Lower leg skin (tissue), 3 donors: ENCODE measurements at regions not wholly inside any gene's neighbourhood (a gene's known extent, or its start where the extent isn't known, plus 50 kb on each side); places are given as distances from the start of the nearest gene placed in this dataset.

Experiments
- POLR2A ChIP-seq, 2 donors: fragments of 450-650 bp; IDR thresholded peaks; one replicate each; pipeline ENCODE4 v1.6.1; 2016 to 2017; ENCODE audit warnings: antibody characterized with exemption in 2 of 2, mild to moderate bottlenecking in 1 of 2, moderate library complexity in 1 of 2
- TF ChIP-seq, protein P1 (sequence below), 3 donors: fragments of 450-650 bp; IDR thresholded peaks; one replicate each; pipeline ENCODE4 v1.5.1; 2016; ENCODE audit warnings: antibody characterized with exemption in 3 of 3, mild to moderate bottlenecking in 3 of 3, moderate library complexity in 2 of 3

DNA sequence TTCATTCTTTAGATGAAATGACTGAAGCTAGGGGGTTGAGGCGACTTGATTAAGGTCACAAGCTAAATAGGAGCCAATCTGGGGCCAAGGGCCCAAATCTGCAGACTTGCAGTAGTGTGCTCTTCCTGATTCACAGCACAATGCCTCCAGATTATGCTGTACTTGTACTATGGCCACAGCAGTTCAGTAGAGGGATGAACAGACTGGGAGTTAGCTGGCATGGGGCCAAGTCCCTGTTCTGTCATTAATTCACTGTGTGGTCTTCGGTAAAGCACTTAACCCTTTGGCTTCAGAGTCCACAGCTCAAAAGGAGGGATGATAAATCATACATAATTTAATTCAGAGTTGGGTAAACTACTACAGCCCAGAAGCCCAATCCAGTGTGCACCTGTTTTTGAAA, 196.8 kb downstream of the XPNPEP1 start:
- TF ChIP-seq POLR2A (IDR thresholded peaks at IDR 0.05), result no peak
- TF ChIP-seq, protein P1, sequence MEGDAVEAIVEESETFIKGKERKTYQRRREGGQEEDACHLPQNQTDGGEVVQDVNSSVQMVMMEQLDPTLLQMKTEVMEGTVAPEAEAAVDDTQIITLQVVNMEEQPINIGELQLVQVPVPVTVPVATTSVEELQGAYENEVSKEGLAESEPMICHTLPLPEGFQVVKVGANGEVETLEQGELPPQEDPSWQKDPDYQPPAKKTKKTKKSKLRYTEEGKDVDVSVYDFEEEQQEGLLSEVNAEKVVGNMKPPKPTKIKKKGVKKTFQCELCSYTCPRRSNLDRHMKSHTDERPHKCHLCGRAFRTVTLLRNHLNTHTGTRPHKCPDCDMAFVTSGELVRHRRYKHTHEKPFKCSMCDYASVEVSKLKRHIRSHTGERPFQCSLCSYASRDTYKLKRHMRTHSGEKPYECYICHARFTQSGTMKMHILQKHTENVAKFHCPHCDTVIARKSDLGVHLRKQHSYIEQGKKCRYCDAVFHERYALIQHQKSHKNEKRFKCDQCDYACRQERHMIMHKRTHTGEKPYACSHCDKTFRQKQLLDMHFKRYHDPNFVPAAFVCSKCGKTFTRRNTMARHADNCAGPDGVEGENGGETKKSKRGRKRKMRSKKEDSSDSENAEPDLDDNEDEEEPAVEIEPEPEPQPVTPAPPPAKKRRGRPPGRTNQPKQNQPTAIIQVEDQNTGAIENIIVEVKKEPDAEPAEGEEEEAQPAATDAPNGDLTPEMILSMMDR (IDR thresholded peaks at IDR 0.05), result no peak
